Thyroid gland (tissue), 4 donors: ENCODE measurements at regions not wholly inside any gene's neighbourhood (a gene's known extent, or its start where the extent isn't known, plus 50 kb on each side); places are given as distances from the start of the nearest gene placed in this dataset.

Source experiments
- POLR2A ChIP-seq, 2 donors: fragments of 450-650 bp; IDR thresholded peaks; one replicate each; pipeline ENCODE4 v1.6.1; 2017; ENCODE audit warnings: antibody characterized with exemption in 2 of 2, mild to moderate bottlenecking in 2 of 2, moderate library complexity in 1 of 2
- TF ChIP-seq, protein P1 (sequence below), 6 experiments: fragments of 200-600 bp in 3 of 6; fragments of 450-650 bp in 3 of 6; sonication (generic) in 3 of 6; IDR thresholded peaks; one replicate each; pipeline ENCODE4 v1.5.1; 2016 to 2019; ENCODE audit warnings: antibody characterized with exemption in 6 of 6, mild to moderate bottlenecking in 2 of 6, inconsistent platforms in 1 of 6, moderate library complexity in 1 of 6

DNA sequence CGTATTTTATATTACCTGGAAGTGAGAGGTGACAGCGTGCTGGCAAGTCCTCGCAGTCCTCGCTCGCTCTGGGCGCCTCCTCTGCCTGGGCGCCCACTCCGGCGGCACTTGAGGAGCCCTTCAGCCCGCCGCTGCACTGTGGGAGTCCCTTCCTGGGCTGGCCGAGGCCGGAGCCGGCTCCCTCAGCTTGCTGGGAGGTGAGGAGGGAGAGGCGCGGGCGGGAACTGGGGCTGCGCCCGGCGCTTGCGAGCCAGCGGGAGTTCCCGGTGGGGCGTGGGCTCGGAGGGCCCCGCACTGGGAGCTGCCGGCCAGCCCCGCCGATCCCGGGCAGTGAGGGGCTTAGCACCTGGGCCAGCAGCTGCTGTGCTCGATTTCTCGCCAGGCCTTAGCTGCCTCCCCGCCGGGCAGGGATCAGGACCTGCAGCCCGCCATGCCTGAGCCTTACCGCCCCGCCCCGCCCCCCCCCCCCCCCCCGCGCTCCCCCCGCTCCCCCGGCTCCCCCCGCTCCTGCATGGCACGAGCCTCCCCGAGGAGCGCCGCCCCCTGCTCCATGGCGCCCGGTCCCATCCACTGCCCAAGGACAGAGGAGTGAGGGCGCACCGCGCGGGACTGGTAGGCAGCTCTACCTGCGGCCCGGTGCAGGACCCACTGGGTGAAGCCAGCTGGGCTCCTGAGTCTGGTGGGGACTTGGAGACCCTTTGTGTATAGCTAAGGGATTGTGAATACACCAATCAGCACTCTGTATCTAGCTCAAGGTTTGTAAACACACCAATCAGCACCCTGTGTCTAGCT lies 298.9 kb upstream of the MAGEB16 start:
- TF ChIP-seq, protein P1, sequence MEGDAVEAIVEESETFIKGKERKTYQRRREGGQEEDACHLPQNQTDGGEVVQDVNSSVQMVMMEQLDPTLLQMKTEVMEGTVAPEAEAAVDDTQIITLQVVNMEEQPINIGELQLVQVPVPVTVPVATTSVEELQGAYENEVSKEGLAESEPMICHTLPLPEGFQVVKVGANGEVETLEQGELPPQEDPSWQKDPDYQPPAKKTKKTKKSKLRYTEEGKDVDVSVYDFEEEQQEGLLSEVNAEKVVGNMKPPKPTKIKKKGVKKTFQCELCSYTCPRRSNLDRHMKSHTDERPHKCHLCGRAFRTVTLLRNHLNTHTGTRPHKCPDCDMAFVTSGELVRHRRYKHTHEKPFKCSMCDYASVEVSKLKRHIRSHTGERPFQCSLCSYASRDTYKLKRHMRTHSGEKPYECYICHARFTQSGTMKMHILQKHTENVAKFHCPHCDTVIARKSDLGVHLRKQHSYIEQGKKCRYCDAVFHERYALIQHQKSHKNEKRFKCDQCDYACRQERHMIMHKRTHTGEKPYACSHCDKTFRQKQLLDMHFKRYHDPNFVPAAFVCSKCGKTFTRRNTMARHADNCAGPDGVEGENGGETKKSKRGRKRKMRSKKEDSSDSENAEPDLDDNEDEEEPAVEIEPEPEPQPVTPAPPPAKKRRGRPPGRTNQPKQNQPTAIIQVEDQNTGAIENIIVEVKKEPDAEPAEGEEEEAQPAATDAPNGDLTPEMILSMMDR (IDR thresholded peaks at IDR 0.05): no peak
- TF ChIP-seq POLR2A (IDR thresholded peaks at IDR 0.05): no peak
